ENCODE measurements at regions not wholly inside any gene's neighbourhood (a gene's known extent, or its start where the extent isn't known, plus 50 kb on each side); places are given as distances from the start of the nearest gene placed in this dataset.

GRCh38 chr2:122469147-122469546 lies 713.7 kb downstream of the TSN start:
- no peak for DNase-seq (ENCODE audit: low read depth in 1 of 2, low spot score in 1 of 2)
- TF ChIP-seq SPI1 (IDR thresholded peaks at IDR 0.05; ENCODE audit: borderline replicate concordance, low read depth), result no peak
- TF ChIP-seq CTCF (IDR thresholded peaks at IDR 0.05; ENCODE audit: insufficient read depth, low read length), result no peak
- TF ChIP-seq POLR2AphosphoS5 (IDR thresholded peaks at IDR 0.05; ENCODE audit: low read depth), result no peak
- TF ChIP-seq, protein P1, sequence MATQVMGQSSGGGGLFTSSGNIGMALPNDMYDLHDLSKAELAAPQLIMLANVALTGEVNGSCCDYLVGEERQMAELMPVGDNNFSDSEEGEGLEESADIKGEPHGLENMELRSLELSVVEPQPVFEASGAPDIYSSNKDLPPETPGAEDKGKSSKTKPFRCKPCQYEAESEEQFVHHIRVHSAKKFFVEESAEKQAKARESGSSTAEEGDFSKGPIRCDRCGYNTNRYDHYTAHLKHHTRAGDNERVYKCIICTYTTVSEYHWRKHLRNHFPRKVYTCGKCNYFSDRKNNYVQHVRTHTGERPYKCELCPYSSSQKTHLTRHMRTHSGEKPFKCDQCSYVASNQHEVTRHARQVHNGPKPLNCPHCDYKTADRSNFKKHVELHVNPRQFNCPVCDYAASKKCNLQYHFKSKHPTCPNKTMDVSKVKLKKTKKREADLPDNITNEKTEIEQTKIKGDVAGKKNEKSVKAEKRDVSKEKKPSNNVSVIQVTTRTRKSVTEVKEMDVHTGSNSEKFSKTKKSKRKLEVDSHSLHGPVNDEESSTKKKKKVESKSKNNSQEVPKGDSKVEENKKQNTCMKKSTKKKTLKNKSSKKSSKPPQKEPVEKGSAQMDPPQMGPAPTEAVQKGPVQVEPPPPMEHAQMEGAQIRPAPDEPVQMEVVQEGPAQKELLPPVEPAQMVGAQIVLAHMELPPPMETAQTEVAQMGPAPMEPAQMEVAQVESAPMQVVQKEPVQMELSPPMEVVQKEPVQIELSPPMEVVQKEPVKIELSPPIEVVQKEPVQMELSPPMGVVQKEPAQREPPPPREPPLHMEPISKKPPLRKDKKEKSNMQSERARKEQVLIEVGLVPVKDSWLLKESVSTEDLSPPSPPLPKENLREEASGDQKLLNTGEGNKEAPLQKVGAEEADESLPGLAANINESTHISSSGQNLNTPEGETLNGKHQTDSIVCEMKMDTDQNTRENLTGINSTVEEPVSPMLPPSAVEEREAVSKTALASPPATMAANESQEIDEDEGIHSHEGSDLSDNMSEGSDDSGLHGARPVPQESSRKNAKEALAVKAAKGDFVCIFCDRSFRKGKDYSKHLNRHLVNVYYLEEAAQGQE (IDR thresholded peaks at IDR 0.05; ENCODE audit: insufficient replicate concordance, low read depth), result no peak
- TF ChIP-seq GABPA (IDR thresholded peaks at IDR 0.05; ENCODE audit: low read depth), result no peak
- no peak overlapping the region for H3K27ac ChIP-seq (replicated peaks)

GRCh38 chr2:122471753-122472152 lies 716.3 kb downstream of the TSN start:
- DNase-seq (ENCODE audit: low read depth in 1 of 2, low spot score in 1 of 2), result no peak
- H3K27me3 ChIP-seq (ENCODE audit: insufficient read depth, poor library complexity, severe bottlenecking), result no peaks in the 10 kb centered on the region
- no peak for TF ChIP-seq CTCF (IDR thresholded peaks at IDR 0.05; ENCODE audit: insufficient read depth, low read length)
- TF ChIP-seq, protein P1 (IDR thresholded peaks at IDR 0.05; ENCODE audit: insufficient replicate concordance, low read depth), result no peak
- no peak for TF ChIP-seq POLR2AphosphoS5 (IDR thresholded peaks at IDR 0.05; ENCODE audit: low read depth)
- no peak for TF ChIP-seq SPI1 (IDR thresholded peaks at IDR 0.05; ENCODE audit: borderline replicate concordance, low read depth)
- TF ChIP-seq GABPA (IDR thresholded peaks at IDR 0.05; ENCODE audit: low read depth), result no peak
- H3K27ac ChIP-seq (replicated peaks), result no peak overlapping the region
- H3K4me3 ChIP-seq (replicated peaks; ENCODE audit: insufficient read depth, low read length), result no peak overlapping the region

More at GRCh38 chr2:122469147-122469546, 713.7 kb downstream of the TSN start:
- H3K27me3 ChIP-seq (ENCODE audit: insufficient read depth, poor library complexity, severe bottlenecking), result no peaks in the 10 kb centered on the region
- no peak overlapping the region for H3K4me3 ChIP-seq (replicated peaks; ENCODE audit: insufficient read depth, low read length)

DNA sequence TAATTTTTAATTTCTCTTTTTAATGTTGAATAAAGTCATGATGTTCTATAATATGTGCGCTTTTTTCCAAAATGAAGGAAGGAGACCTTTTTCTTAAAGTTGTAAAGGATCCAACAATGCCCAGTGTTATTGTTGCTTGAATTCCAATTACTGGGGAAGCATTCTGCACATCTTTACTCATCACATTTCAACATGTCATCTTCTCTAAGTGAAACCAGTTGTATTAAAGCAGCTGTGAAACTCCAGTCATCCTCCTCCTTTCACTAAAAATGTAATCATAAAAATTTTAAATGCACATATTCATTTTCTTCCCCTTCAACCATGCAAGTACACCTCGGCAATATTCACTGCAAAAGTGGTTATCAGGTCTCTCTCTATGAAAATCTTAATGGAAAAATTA lies 722.7 kb downstream of the TSN start:
- TF ChIP-seq GABPA (IDR thresholded peaks at IDR 0.05; ENCODE audit: low read depth) (no peak), SPI1 (IDR thresholded peaks at IDR 0.05; ENCODE audit: borderline replicate concordance, low read depth) (no peak), POLR2AphosphoS5 (IDR thresholded peaks at IDR 0.05; ENCODE audit: low read depth) (no peak), CTCF (IDR thresholded peaks at IDR 0.05; ENCODE audit: insufficient read depth, low read length) (no peak)
- TF ChIP-seq, protein P1 (IDR thresholded peaks at IDR 0.05; ENCODE audit: insufficient replicate concordance, low read depth), result no peak
- no peaks in the 10 kb centered on the region for H3K27me3 ChIP-seq (ENCODE audit: insufficient read depth, poor library complexity, severe bottlenecking)
- no peak overlapping the region for H3K4me3 ChIP-seq (replicated peaks; ENCODE audit: insufficient read depth, low read length)
- DNase-seq (ENCODE audit: low read depth in 1 of 2, low spot score in 1 of 2), result no peak
- H3K27ac ChIP-seq (replicated peaks), result no peak overlapping the region

All from HL-60 (cell line).